ENCODE measurements at regions not wholly inside any gene's neighbourhood (a gene's known extent, or its start where the extent isn't known, plus 50 kb on each side); places are given as distances from the start of the nearest gene placed in this dataset.

DNA sequence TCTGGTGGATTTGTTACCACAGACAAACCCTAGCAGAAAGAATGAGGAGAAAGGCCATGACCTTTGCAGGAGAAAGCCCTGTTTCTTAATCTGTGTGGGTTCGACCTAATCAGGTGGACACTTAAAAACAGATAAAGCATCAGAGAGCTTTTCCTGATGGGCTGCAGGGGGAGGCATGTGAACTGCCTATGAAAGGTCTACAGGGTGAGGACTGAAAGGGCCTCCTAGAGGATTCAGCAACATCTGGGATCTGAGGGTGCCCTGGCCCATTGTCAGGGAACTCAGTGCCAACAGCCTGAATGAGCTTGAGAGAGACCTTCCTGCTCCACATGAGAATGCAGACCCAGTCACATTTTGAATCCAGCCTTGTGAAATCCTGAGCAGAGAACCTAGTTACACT is 178.8 kb upstream of the DDHD1 start (continued):
- TF ChIP-seq, protein P1, sequence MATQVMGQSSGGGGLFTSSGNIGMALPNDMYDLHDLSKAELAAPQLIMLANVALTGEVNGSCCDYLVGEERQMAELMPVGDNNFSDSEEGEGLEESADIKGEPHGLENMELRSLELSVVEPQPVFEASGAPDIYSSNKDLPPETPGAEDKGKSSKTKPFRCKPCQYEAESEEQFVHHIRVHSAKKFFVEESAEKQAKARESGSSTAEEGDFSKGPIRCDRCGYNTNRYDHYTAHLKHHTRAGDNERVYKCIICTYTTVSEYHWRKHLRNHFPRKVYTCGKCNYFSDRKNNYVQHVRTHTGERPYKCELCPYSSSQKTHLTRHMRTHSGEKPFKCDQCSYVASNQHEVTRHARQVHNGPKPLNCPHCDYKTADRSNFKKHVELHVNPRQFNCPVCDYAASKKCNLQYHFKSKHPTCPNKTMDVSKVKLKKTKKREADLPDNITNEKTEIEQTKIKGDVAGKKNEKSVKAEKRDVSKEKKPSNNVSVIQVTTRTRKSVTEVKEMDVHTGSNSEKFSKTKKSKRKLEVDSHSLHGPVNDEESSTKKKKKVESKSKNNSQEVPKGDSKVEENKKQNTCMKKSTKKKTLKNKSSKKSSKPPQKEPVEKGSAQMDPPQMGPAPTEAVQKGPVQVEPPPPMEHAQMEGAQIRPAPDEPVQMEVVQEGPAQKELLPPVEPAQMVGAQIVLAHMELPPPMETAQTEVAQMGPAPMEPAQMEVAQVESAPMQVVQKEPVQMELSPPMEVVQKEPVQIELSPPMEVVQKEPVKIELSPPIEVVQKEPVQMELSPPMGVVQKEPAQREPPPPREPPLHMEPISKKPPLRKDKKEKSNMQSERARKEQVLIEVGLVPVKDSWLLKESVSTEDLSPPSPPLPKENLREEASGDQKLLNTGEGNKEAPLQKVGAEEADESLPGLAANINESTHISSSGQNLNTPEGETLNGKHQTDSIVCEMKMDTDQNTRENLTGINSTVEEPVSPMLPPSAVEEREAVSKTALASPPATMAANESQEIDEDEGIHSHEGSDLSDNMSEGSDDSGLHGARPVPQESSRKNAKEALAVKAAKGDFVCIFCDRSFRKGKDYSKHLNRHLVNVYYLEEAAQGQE (IDR thresholded peaks at IDR 0.05; ENCODE audit: low read depth, low read length), result no peak
- TF ChIP-seq EP300 (IDR thresholded peaks at IDR 0.05; ENCODE audit: borderline replicate concordance in 1 of 2, low read depth in 1 of 2, low read length in 1 of 2) (no peak), FOXM1 (IDR thresholded peaks at IDR 0.05; ENCODE audit: low read depth) (no peak)
- TF ChIP-seq, protein P2, sequence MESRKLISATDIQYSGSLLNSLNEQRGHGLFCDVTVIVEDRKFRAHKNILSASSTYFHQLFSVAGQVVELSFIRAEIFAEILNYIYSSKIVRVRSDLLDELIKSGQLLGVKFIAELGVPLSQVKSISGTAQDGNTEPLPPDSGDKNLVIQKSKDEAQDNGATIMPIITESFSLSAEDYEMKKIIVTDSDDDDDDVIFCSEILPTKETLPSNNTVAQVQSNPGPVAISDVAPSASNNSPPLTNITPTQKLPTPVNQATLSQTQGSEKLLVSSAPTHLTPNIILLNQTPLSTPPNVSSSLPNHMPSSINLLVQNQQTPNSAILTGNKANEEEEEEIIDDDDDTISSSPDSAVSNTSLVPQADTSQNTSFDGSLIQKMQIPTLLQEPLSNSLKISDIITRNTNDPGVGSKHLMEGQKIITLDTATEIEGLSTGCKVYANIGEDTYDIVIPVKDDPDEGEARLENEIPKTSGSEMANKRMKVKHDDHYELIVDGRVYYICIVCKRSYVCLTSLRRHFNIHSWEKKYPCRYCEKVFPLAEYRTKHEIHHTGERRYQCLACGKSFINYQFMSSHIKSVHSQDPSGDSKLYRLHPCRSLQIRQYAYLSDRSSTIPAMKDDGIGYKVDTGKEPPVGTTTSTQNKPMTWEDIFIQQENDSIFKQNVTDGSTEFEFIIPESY (IDR thresholded peaks at IDR 0.05; ENCODE audit: borderline replicate concordance, low read depth), result no peak
- TF ChIP-seq, protein P3, sequence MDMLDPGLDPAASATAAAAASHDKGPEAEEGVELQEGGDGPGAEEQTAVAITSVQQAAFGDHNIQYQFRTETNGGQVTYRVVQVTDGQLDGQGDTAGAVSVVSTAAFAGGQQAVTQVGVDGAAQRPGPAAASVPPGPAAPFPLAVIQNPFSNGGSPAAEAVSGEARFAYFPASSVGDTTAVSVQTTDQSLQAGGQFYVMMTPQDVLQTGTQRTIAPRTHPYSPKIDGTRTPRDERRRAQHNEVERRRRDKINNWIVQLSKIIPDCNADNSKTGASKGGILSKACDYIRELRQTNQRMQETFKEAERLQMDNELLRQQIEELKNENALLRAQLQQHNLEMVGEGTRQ (IDR thresholded peaks at IDR 0.05; ENCODE audit: borderline replicate concordance, low read depth, low read length), result no peak

DNA sequence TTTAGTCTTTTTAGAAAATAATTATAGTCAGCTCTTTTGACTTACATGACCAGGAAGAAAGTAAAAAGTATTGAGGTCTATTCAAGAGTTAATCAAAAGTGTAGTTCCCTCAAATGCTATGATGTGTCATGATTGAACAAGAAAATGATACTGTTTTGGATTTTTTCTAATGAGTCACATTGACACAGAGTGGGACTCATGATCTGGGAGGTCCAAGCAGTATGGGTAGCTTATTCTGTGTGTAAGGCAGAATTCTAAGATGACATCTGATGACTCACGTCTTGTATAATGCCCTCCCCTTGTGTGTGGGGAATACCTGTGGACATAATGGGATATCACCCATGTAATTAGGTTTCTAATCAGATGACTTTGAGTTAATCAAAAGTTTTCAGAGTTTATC is 178.1 kb upstream of the DDHD1 start:
- Histone ChIP-seq H3K27ac (ENCODE audit: low read depth in 2 of 2, low read length in 1 of 2) (no peak overlapping the region), H3K9me3 (no peaks in the 10 kb centered on the region), H3K4me1 (ENCODE audit: control insufficient read depth in 1 of 2, insufficient read depth in 2 of 2, low read depth in 1 of 2, low read length in 1 of 2) (no peaks in the 10 kb centered on the region), H3K9me2 (no peaks in the 10 kb centered on the region), H3K36me3 (replicated peaks in 1 of 2; ENCODE audit: control insufficient read depth in 1 of 2, insufficient read depth in 2 of 2, low read length in 1 of 2) (no peaks in the 10 kb centered on the region), H3K4me2 (no peak overlapping the region), H3K4me3 (ENCODE audit: low read depth in 2 of 2, low read length in 1 of 2) (no peak overlapping the region), H3F3A (replicated peaks; ENCODE audit: insufficient read depth) (no peaks in the 10 kb centered on the region), H3K27me3 (ENCODE audit: insufficient read depth) (no peaks in the 10 kb centered on the region), H3K9ac (no peak overlapping the region), H3K79me2 (ENCODE audit: insufficient read depth) (no peaks in the 10 kb centered on the region), H2AFZ (ENCODE audit: low read depth) (no peak overlapping the region), H4K20me1 (ENCODE audit: insufficient read depth) (no peaks in the 10 kb centered on the region)
- ChIA-PET POLR2A (no interaction called here), CTCF (interaction anchor here (0.7 to 1.6 kb wide), 2 partner anchors 25 to 331 kb away, joined by 3 to 4 read pairs; no protein-coding TSS in a partner anchor)
- no peak for DNase-seq
- TF ChIP-seq CHD2 (IDR thresholded peaks at IDR 0.05; ENCODE audit: low read length, partially characterized antibody) (no peak), MEF2A (IDR thresholded peaks at IDR 0.05; ENCODE audit: borderline replicate concordance, low read depth) (no peak), RXRA (IDR thresholded peaks at IDR 0.05; ENCODE audit: borderline replicate concordance, low read depth) (no peak), RAD21 (IDR thresholded peaks at IDR 0.05; ENCODE audit: low read length) (no peak), ELF1 (IDR thresholded peaks at IDR 0.05) (no peak), FOSL2 (IDR thresholded peaks at IDR 0.05; ENCODE audit: borderline replicate concordance, low read depth) (0 out of 2 replicates have a peak, but pooled peaks have one; percentile 12), GABPA (IDR thresholded peaks at IDR 0.05; ENCODE audit: low read depth) (no peak)
- 9% methylated on average over 1 of the region's 1 CpG for WGBS (ENCODE audit: low lambda C conversion rate)
